ENCODE measurements at regions not wholly inside any gene's neighbourhood (a gene's known extent, or its start where the extent isn't known, plus 50 kb on each side); places are given as distances from the start of the nearest gene placed in this dataset.

- no peak for DNase-seq
Measured at GRCh38 chr9:36764364-36765076, 191.8 kb downstream of the MELK start.

DNA sequence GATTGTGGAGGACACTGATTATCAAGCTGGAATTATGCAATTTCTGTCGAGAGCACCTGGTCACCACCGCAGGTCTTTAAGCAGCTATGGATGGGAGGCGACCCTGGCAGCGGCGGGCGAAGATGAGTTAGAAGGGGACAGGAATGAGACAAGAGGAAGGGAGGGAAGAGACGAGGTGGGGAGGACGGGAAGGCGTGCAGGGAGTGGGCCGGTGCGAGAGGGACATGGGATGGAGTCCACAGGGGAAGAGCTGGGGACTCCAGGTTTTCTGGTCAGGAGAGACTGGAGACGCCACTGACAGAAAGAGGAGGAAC, 192.3 kb downstream of the MELK start:
- DNase-seq, result no peak

DNA sequence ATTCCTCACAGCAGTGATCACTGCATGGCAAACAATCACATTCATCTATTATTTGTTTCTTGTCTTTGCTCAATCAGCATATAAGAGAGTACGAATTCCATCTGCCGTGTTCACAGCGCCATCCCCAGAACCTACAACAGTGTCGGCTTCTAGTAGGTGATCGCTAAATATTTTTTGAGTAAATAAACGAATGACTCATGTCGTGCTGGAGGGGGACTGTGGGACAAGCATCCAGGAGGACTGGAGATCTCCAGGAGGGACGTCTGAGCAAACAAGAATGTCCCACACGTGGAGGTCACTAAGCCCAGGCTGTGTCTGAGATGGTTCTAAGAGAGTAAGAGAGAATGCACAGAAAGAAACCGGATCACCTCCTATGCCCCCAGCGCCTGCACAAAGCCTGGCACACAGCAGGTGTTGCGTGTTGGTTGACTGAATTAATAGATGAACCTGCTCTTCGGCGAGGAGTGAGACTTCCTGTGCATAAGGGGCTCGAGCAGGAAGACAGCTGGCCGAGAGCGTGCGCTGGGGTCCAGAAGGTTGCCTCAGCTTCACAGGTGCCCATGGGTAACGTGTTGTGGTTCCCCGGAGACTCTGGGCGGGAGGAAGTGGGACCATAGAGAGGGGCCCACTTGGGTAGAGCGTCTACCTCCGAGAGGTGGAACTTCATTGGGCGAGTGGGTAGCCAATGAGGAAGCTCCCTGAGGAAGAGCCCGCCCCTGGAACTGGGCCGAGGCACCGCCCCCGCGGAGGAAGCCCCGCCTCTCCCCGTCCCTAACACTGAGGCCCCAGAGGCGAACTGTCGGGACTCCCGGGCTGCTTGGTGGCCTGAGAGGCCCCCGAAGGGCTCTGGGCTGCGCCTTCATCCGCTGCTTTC, 193.0 kb downstream of the MELK start:
- DNase-seq, result peak; percentile 55 to 67

- no peak for DNase-seq
Measured at GRCh38 chr9:36768677-36769076, 196.0 kb downstream of the MELK start.

DNA sequence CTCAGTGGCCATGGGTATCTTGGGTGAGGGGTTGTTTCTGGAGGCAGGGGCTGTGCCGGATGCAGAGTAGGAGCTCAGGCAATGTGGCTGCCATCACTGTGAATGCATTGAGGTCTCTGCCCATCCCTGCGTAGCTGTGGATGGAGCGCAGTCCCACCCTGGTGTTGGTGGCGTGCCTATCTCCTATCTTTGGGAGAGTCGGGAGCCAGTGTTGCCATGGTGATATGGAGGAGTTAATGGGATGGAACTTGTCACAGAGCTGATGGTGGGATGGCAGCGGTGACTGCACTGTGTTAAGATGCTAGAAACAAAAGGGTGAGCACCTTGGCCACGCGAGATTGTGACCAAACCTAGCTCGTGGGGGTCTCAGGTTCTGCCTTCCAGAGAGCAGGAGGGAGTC, 197.3 kb downstream of the MELK start:
- no peak for DNase-seq

DNA sequence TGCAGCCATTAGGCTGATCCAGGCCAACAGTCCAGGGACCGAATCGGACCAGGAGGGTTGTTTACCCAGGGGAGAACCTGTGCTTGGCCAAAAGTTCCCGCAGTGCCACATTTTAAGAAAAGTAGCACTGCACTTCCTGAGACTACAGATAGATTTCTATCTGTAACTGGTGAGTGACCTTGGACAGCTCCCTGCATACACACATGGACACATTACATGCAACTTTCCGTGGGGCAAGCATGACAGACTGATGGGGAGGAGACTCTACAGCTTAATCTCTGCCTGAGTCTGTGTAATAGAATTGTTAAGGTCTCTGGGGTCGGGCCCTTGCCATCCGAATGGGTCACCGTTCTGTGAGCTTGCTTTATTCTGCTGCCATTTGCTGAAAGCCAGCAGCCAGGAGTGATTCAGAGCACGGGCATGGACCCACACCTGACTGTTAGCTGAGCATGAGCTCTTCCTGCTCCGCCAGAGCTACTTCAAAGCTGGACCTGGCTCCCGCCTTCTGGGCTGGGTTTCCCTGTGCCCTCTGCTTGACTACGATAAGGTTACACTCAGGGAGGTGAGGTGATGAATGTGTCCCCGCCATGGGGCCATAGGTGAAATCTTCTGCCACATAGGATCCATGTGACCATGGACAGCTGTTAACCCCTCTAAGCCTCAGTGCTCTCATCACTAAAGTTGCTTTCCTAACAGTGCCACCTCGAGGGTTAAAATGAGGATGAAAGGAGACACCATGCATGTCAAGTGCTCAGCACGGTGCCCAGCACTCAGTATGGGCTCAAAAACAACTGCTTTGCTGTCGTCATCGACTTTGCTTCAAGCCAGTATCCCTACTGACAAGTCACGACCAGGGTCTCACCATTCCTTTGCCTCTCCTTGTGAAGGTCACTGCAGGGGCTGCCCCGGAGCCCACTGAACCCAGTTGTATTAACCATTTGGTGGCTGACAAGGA, 200.0 kb downstream of the MELK start:
- no peak for DNase-seq

GRCh38 chr9:36778682-36779081, 206.0 kb downstream of the MELK start:
- no peak for DNase-seq

- DNase-seq, result no peak
Measured at GRCh38 chr9:36779582-36779981, 206.9 kb downstream of the MELK start.

DNA sequence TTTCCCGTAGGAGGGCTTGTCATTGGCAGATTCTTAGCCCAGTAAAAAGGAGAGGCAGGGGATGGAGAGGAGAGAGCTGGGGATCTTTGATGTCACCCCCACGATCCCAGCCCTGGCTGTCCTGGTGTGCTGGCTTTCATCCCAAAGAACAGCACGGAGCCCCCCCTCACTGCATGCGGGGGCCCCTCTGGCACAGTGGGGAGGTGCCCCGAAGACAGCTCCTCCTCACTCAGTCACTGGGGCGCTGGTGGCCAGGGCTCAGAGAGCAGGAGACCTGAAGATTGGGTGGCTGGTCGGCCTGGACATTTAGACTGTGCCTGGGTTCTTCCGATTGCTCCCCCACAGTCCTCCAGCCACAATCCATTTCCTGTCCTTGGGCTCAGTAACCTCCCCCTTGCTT, 207.5 kb downstream of the MELK start:
- DNase-seq, result no peak

GRCh38 chr9:36781533-36781932, 208.8 kb downstream of the MELK start:
- no peak for DNase-seq
